LHCN-M2 (cell line): ENCODE measurements at regions not wholly inside any gene's neighbourhood (a gene's known extent, or its start where the extent isn't known, plus 50 kb on each side); places are given as distances from the start of the nearest gene placed in this dataset.
A peak's percentile ranks its signal among the peaks of the same experiment; 100 is the strongest.

Experiments used
- DNase-seq: peaks from one replicate; pipeline ENCODE4 v3.0.0-alpha.2; 2012; ENCODE audit warnings: low read depth

DNA sequence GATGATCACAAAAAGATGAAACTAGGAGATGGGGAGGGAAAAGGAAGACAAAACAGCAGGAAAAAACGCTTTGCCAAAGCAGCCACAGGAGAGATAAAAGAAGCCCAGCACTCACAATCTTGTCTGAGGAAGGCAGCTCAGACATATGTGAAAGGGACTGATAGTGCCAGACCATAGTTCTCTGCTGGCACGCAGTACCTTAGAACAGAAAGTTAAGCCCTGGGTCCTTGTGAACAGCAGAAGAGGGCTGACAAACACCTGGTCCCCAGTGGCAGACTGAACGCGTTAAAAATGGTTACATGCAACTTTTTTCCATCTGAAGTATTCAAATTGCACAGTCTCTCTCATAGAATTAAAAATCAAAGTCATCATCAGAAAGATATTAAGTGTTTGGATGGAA is 433.2 kb upstream of the ADAMTS5 start:
- no peak for DNase-seq

DNA sequence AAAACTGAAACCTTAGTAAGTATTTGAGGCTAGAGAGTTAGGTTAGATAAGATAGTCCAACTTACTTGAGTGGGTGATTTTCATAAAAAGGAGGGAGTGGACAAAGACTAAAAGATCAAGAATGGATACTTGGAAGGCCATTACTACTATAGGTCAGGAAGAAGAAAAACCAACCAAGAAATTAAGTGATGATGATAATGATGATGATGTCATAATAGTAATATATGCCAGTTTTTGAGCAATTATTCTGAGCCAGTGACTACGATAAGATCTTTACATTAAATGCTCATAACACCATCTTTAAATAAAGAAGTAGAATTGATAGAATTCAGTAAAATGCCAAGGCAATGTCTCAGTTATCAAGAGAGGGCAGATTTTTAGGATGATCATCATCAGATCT is 430.7 kb upstream of the ADAMTS5 start:
- no peak for DNase-seq

DNA sequence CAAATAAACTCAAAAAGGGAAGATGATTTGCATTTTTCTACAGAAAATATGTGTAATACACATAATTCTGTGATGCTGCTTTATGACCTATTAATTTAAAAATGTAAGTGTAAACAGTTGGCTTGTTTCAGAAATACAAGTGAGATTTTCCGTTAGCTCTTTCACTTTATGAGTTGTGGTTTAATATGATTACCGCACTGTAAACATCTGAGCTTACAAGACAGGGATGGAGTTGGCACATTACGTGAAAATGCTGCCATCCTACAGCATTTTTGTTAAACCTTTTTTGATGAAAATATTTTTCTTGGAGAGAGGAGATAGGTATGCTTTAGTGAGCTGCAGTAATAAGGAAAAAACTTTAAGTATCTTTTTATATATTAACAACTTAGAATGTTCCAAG is 426.8 kb upstream of the ADAMTS5 start:
- DNase-seq = no peak

DNA sequence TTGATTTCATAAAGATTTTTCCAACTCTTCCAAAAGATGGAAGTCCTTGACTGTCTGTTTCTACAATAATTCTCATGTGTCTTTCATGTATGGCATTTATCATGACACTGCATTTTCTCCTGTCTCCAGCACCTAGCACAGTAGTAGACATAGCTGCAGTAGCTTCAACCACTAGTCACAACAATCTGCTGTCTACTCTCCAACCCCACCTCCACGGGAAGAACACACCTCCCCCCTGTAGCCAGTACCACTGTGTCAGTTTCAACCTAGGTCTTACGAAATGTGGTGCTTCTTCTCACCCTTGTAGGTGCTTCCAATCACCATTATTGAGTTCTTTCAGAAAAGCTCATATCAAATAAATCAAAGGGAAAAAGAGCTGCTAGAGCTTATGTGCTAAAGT is 425.1 kb upstream of the ADAMTS5 start:
- no peak for DNase-seq

DNA sequence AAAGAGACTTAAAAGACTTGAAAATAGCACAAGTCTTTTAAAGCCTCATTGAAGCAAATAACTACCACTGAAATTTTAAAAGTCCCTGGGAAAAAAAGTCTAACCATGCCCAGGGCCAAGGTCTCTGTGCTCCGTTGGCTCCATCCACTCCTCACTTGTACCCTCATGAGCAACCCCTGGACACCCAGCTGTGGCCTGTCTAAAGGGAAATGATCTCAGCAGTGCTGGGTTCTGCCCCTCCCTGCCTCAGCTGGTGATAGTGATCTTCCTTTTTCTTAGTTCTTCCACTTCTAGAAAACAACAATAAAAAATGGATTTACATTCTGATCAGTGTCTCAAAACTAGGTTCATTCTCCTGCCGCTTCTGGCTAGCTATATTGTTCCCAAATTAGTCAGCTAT is 423.5 kb upstream of the ADAMTS5 start:
- DNase-seq = no peak

- no peak for DNase-seq
Observed at GRCh38 chr21:27388825-27389224, 421.9 kb upstream of the ADAMTS5 start.

DNA sequence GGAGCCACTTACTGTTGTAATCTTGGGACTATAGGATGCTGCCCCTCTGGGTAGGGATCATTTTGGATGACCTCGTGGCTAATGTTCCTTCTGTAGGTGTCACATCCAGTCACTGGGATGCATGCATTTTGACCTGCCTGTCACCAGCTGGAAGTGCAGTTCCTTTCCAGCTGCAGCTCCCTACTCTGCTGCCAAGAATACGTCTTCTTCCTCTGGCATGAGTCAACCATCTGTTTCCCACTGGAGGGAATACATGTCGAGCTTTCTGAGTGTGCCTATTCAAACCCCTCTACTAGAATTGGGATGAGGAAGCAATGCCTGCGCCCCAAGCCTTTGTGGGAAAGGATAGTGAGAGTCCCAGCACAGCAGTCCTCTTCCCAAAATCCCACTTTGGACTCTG is 415.5 kb upstream of the ADAMTS5 start:
- no peak for DNase-seq

DNA sequence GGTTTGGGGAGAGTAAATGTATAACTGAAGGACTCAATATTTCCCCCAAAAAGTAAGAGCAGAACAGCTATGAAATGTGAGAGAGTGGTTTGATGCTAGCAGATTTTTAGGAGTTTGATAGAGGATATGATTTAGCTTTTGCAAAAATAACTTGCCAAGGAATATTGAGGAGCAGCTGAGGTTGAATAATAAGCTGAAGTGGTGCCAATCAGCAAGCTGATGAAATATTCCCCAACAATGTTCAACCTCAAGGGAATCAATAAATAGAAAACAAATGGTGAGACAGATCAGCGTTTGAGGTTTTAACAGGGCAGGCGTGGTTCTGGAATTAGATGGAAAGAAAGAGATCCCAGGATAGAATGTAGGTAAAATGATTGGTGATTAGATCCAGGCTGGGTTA is 413.4 kb upstream of the ADAMTS5 start:
- peak; percentile 37 for DNase-seq

DNA sequence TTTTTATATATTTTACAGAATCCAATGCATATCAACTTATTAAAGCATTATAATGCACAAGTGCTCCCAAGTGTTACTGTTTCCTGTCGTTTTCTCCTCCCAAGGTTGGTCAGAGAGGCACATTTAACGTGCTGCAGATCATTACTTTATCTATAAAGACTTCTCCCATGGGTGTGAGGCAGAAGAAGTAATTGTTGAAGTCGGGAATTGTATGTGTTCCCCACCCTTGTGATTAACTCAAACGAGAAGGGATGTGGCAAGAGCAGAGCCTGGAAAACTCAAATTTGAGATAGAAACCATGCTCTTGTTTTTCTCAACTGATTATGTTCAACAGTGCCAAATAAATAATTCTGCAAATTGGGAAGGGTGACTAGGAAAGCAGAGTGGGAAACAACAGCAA is 412.5 kb upstream of the ADAMTS5 start:
- DNase-seq = no peak

- no peak for DNase-seq
Observed at GRCh38 chr21:27372381-27372780, 405.5 kb upstream of the ADAMTS5 start.

- no peak for DNase-seq
Observed at GRCh38 chr21:27371975-27372331, 405.1 kb upstream of the ADAMTS5 start.

DNA sequence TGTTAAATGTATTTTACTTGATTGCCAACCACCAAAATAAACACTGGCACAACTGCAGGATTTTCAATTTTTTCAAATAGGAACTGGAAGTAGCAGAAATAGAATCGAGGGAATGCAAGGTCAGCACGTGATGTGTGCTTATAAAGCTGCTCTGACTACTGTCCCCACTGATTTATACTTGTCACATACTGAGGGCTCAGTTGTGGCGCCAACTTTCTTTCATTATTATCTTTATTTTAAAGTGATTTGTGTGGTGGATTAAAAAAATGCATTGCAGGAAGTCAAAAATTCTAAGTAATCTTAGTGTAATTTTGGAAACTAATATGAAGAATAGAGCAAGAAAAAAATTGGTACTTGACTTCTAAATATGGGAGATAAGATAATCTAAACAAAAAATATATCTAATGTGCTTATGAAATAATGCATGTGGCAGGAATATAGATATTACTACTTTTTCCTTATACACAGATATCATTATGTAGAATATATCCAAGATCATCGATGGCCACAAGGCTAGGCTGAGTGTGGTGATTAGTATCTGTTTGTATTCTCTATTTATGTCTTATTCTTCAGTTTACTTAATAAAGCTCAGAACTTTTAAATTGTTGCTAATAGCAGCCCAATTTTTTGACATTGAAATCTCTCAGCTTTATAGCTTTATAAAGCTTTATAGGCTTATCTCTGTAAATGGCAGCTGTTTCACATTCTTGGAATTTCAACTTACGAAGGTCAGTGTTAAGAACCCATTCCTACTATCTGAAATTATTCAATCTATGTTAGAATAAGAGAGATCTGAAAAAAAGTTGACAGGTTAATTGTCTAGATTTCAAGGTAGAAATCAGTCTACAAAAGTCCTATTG is 404.5 kb upstream of the ADAMTS5 start:
- DNase-seq = no peak

DNA sequence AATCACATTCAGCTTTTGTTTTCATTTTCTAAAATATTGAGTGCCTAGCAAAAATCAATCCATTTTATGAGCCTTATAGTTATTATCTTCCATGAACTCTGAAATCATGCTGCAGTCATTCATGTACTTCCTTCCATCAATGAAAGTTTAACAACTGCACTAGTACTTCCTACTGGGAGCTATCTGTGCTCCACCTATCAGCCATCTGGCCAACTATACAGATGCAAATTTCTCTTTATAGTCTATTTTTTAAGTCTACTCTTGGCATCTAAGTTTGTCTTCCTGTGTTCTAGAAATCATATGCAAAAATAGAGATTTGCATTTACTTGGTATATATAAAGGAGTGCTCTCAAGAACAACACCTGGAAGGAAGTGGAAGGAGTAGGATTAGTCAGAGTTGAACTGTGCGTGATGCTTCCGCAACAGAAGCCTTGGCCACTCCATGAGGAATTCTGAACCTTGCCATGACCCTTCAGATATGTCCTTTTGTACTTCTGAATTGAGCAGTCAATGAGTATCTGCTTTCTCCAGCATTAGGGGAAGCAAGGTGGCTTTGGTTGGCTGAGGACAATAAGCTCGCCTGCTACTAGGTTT is 403.2 kb upstream of the ADAMTS5 start:
- DNase-seq = no peak

DNA sequence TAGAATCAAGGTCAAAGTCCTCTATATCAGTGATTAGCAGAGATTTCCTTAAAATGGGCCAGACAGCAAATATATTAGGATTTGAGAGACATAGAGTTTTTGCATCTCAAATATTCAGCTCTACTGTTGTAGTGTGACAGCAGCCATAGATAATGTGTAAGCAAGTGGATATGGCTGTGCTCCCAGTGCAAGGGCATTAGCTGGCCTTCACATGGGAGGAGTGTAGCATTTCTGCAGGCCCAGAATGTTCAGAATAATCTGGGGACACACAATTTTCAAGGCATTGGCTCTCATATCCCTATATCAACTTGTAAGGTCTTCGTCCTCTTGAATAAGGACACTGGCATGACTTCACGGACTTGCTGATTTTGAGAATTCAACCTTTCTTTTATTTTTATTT is 402.3 kb upstream of the ADAMTS5 start:
- DNase-seq = no peak

DNA sequence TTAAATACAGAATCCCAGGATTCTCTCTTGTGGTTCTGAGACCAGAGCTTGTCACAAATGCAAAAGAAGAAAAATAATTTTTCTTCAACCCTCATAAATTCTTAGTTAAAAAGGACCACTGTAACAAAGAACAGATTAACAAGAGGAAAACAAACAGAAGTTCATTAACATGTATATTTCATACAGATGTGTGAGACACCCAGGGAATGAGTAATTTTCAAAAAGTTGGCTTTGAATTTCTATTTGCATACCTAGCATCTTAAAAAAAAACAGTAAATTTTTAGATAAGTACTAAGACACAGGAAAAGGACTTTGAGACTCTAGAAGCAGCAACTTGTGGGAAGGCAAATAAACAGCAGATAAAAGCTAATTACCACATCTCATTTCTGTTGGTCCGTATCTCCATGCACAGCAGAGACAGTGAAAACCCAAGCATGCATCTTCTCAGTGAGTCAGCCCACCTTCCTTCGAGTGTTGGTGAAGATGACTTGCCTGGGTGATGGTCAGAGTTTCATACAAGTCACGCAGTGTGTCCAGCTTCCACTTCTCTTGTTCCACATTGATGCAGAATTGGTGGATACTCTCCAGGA is 399.9 kb upstream of the ADAMTS5 start:
- DNase-seq = no peak

DNA sequence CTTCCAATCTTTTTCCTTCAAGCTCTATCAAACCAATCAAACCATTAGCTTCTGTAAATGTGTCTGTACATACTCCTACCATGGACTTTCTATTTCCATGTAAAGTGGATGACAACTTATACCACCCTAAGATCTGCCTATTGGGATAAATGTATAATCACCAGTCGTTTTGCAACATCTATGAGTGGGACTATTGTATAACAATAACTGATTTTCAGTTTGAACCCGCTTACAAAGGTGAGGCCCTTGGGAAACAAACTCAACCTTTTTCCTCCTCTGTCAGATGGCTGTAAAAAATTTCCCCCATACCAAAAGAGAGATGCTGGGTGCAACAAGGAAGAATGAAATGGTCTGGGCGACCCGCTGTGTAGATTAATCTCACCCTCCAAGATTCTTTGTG is 399.1 kb upstream of the ADAMTS5 start:
- DNase-seq = no peak

DNA sequence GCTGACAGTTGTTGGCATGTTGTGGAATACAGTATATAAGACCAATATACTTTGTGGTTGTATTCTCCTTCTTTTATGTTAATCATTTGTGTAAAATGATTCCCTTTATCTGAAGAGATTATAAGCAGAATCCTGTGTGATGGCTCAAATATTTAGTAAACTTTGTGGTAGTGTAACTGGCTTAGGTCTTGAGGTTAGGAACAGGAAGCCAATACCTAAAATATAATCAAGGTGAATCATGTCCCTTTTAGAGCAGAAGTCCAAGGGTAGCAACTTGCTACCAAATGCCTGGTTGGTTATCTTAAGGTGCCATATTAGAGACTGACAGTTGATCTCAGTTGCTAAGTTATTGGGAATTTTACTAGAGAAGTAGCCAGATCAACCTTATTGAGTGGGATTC is 398.5 kb upstream of the ADAMTS5 start:
- peak; percentile 47 for DNase-seq

- DNase-seq = no peak
Observed at GRCh38 chr21:27363719-27364477, 397.0 kb upstream of the ADAMTS5 start.

DNA sequence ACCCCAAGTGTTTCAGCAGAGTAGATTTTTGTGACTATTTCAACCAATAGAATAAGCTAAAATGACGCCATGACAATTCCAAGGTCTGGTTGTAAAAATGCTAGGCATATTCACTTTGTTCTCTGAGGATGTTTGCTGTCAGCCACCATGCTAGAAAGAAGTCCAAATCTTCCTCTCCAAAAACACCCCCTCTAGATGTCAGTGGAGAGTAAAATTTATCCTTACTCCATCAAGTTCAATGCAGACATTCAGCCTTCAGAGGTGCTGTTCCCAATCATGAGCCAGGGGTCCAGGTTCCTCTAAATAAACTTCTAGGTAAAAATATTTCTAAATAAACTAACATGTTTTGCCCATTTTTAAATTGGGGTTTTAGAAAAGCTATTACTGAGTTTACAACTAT is 395.4 kb upstream of the ADAMTS5 start:
- DNase-seq = peak; percentile 49

DNA sequence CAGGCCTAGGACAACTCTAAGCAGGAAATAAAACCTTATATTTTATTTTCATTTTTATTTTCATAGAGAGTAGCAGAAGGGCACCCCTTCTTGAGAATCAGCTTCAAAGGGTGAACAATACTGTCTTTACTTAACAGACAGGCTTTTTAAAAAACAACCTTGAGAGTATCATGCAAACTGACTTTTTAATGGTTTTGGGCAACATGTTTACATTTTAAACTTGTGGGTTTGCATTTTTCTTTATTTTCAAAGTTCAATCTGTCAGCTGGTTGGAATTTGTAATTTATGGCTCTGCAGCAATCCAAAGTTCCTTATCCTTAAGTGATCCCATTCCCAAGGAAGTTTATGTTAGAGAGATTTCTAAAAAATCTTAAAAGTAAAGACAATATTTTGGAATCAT is 392.3 kb upstream of the ADAMTS5 start:
- DNase-seq = peak; percentile 32

DNA sequence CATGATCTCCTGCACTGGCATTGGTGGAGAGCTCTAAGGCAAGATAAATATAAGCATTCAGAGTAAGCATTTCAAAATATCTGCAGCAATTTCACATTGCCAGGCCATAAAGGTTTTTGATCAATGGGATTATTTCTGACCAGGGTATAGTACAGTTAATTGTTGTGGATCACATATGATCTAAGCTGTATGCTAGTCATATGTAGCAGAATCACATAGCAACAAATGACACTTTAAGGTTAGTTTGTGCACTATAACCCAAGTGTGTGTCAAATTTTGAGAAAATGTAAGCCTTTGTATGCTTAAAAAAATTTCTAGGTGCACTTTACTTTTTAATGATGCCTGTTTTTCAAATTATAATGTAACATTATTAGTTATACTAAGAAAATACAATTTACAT is 386.0 kb upstream of the ADAMTS5 start:
- no peak for DNase-seq

- peak; percentile 69 for DNase-seq
Observed at GRCh38 chr21:27346041-27346448, 379.2 kb upstream of the ADAMTS5 start.
